Tibial artery (tissue), 4 donors: ENCODE measurements at regions not wholly inside any gene's neighbourhood (a gene's known extent, or its start where the extent isn't known, plus 50 kb on each side); places are given as distances from the start of the nearest gene placed in this dataset.

Source experiments
- DNase-seq, 2 donors: peaks; one replicate each; pipeline ENCODE4 v3.0.0-alpha.2; 2019
- H3K27ac ChIP-seq, 2 donors: fragments of 200-600 bp; sonication (generic) in 1 of 2; 1 replicate in 1 of 2; 2 replicates in 1 of 2; pipeline ENCODE4 v1.5.1; 2018 to 2019; ENCODE audit warnings: mild to moderate bottlenecking in 1 of 2
- H3K27me3 ChIP-seq, 2 donors: fragments of 200-600 bp; sonication (generic) in 1 of 2; one replicate each; pipeline versions ENCODE4 v1.5.1 to v1.6.0; 2016 to 2019
- H3K36me3 ChIP-seq, 3 donors: fragments of 200-600 bp; sonication (generic) in 2 of 3; one replicate each; pipeline ENCODE4 v1.5.1; 2016 to 2019; ENCODE audit warnings: mild to moderate bottlenecking in 2 of 3
- H3K4me1 ChIP-seq, 4 donors: fragments of 200-600 bp; sonication (generic) in 2 of 4; 1 replicate in 3 of 4; 2 replicates in 1 of 4; pipeline ENCODE4 v1.5.1; 2016 to 2019
- H3K4me3 ChIP-seq, 2 donors: fragments of 200-600 bp; sonication (generic) in 1 of 2; 1 replicate in 1 of 2; 2 replicates in 1 of 2; pipeline ENCODE4 v1.5.1; 2018 to 2019; ENCODE audit warnings: mild to moderate bottlenecking in 2 of 2
- H3K9me3 ChIP-seq, 3 donors: fragments of 200-600 bp; sonication (generic) in 1 of 3; one replicate each; pipeline ENCODE4 v1.5.1; 2016 to 2019
- CTCF ChIP-seq, 2 experiments: fragments of 200-600 bp in 1 of 2; fragments of 450-650 bp in 1 of 2; IDR thresholded peaks; one replicate each; pipeline ENCODE4 v1.5.1; 2017 to 2019; ENCODE audit warnings: antibody characterized with exemption in 2 of 2, mild to moderate bottlenecking in 1 of 2, moderate library complexity in 1 of 2
- intact Hi-C: fragments of 100-400 bp; cut with DNase I; formaldehyde crosslinking; loops from one replicate; pipeline ENCODE4 v1.15.0; 2023; ENCODE audit warnings: low total_unique reads

- no peak for DNase-seq
- H3K27ac ChIP-seq: no peak overlapping the region
- no peaks in the 10 kb centered on the region for H3K36me3 ChIP-seq
- no peak overlapping the region for H3K4me3 ChIP-seq
- TF ChIP-seq CTCF (IDR thresholded peaks at IDR 0.05): no peak
- intact Hi-C loops: no loop called here
- no peaks in the 10 kb centered on the region for H3K9me3 ChIP-seq
- peaks cover 0 to 27% (median 20%) of the 10 kb centered on the region in 4 donors for H3K4me1 ChIP-seq
- no peaks in the 10 kb centered on the region for H3K27me3 ChIP-seq
These were observed 209.4 kb downstream of the GLI2 start for GRCh38 chr2:120945091-120945490.

GRCh38 chr2:120945832-120946499 is 210.3 kb downstream of the GLI2 start:
- Histone ChIP-seq H3K4me1 (peaks cover 0 to 18% (median 16%) of the 10 kb centered on the region in 4 donors), H3K4me3 (no peak overlapping the region), H3K36me3 (no peaks in the 10 kb centered on the region), H3K27ac (no peak overlapping the region), H3K27me3 (no peaks in the 10 kb centered on the region), H3K9me3 (no peaks in the 10 kb centered on the region)
- DNase-seq: no peak
- intact Hi-C loops: no loop called here
- TF ChIP-seq CTCF (IDR thresholded peaks at IDR 0.05): no peak

GRCh38 chr2:120947327-120947726 is 211.7 kb downstream of the GLI2 start:
- no peak overlapping the region for H3K27ac ChIP-seq
- H3K9me3 ChIP-seq: no peaks in the 10 kb centered on the region
- H3K36me3 ChIP-seq: peaks cover 0 to 9% (median 0%) of the 10 kb centered on the region in 3 donors
- TF ChIP-seq CTCF (IDR thresholded peaks at IDR 0.05): no peak
- no peaks in the 10 kb centered on the region for H3K27me3 ChIP-seq
- H3K4me1 ChIP-seq: peaks cover 0 to 5% (median 3%) of the 10 kb centered on the region in 4 donors
- H3K4me3 ChIP-seq: no peak overlapping the region
- DNase-seq: no peak
- intact Hi-C loops: no loop called here

GRCh38 chr2:120947982-120948661 is 212.5 kb downstream of the GLI2 start:
- H3K4me3 ChIP-seq: no peak overlapping the region
- peaks cover 0 to 13% (median 0%) of the 10 kb centered on the region in 3 donors for H3K36me3 ChIP-seq
- no peak overlapping the region for H3K27ac ChIP-seq
- no peaks in the 10 kb centered on the region for H3K9me3 ChIP-seq
- no peak for DNase-seq
- no peak for TF ChIP-seq CTCF (IDR thresholded peaks at IDR 0.05)
- H3K4me1 ChIP-seq: peaks cover 0 to 5% (median 0%) of the 10 kb centered on the region in 4 donors
- intact Hi-C loops: no loop called here
- no peaks in the 10 kb centered on the region for H3K27me3 ChIP-seq

GRCh38 chr2:120948662-120949011 is 213.0 kb downstream of the GLI2 start:
- no peaks in the 10 kb centered on the region for H3K9me3 ChIP-seq
- intact Hi-C loops: no loop called here
- no peak overlapping the region for H3K4me3 ChIP-seq
- no peak overlapping the region for H3K27ac ChIP-seq
- no peak for TF ChIP-seq CTCF (IDR thresholded peaks at IDR 0.05)
- H3K4me1 ChIP-seq: peaks cover 0 to 5% (median 0%) of the 10 kb centered on the region in 4 donors
- peaks cover 0 to 13% (median 0%) of the 10 kb centered on the region in 3 donors for H3K36me3 ChIP-seq
- DNase-seq: no peak
- no peaks in the 10 kb centered on the region for H3K27me3 ChIP-seq
